ENCODE measurements at regions not wholly inside any gene's neighbourhood (a gene's known extent, or its start where the extent isn't known, plus 50 kb on each side); places are given as distances from the start of the nearest gene placed in this dataset.

DNA sequence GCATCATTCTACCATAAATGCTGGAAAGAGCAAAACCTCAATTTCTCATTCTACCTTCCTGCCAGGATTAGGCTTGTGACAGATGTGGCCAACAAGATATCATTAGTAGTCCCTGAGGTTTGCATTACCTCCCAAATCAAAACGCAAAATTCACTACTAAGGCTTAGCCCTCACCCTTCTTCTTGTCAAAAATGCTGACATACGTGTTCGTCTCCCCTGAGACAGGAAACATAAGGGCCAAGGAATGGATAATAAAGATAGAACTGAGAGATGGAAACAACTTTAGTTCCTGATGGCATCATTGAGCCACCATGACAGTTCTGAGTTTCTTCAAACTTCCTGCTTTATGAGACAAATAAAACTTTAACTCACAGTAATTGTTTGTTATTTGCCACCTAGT lies 642.1 kb downstream of the NOVA1 start:
- TF ChIP-seq POLR2A (IDR thresholded peaks at IDR 0.05) (no peak), EP300 (IDR thresholded peaks at IDR 0.05) (no peak), POLR2AphosphoS5 (IDR thresholded peaks at IDR 0.05) (no peak)
- TF ChIP-seq, protein P1, sequence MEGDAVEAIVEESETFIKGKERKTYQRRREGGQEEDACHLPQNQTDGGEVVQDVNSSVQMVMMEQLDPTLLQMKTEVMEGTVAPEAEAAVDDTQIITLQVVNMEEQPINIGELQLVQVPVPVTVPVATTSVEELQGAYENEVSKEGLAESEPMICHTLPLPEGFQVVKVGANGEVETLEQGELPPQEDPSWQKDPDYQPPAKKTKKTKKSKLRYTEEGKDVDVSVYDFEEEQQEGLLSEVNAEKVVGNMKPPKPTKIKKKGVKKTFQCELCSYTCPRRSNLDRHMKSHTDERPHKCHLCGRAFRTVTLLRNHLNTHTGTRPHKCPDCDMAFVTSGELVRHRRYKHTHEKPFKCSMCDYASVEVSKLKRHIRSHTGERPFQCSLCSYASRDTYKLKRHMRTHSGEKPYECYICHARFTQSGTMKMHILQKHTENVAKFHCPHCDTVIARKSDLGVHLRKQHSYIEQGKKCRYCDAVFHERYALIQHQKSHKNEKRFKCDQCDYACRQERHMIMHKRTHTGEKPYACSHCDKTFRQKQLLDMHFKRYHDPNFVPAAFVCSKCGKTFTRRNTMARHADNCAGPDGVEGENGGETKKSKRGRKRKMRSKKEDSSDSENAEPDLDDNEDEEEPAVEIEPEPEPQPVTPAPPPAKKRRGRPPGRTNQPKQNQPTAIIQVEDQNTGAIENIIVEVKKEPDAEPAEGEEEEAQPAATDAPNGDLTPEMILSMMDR (IDR thresholded peaks at IDR 0.05): no peak
